Inferior parietal cortex (tissue), 1 donor: ENCODE measurements at regions not wholly inside any gene's neighbourhood (a gene's known extent, or its start where the extent isn't known, plus 50 kb on each side); places are given as distances from the start of the nearest gene placed in this dataset.
"Not testable (repeated sequence)": the region's sequence is repeated elsewhere in the genome, so short reads cannot be mapped to it uniquely, and the experiment has no call there.

ENCODE experiments used
- DNase-seq: peaks from one replicate; pipeline ENCODE4 v3.0.0-alpha.2; 2016; ENCODE audit errors: extremely low spot score

DNA sequence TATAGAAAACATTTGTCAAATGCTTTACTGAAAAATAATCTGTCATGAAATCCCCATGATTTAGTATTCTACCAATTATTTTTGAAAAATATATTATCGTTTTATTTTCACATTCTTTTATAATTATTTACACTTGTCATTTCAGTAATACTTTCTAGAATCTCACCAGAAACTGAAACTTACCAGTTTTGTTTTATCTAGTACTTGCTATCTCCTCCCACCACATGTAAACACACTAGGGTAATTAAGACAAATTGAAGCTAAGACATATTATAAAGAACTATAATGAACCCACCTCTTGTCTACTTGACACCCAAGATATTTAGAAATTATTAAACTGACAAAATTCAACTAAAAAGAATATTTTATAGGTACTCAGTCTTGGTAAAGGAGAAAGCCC is 51.5 kb upstream of the GRM3 start:
- DNase-seq: no peak

DNA sequence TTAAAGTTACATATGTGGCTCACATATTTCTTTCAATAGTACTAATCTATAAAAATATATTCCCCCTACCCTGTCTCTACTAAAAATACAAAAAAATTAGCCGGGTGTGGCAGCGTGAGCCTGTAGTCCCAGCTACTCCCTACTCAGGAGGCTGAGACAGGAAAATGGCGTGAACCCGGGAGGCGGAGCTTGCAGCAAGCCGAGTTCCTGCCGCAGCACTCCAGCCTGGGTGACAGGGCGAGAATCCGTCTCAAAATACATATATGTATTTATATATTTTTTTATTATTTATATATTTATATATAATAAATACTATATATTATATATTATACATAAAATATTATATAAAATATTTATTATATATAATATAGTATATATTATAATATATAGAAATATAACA is 69.7 kb upstream of the GRM3 start:
- no peak for DNase-seq

DNA sequence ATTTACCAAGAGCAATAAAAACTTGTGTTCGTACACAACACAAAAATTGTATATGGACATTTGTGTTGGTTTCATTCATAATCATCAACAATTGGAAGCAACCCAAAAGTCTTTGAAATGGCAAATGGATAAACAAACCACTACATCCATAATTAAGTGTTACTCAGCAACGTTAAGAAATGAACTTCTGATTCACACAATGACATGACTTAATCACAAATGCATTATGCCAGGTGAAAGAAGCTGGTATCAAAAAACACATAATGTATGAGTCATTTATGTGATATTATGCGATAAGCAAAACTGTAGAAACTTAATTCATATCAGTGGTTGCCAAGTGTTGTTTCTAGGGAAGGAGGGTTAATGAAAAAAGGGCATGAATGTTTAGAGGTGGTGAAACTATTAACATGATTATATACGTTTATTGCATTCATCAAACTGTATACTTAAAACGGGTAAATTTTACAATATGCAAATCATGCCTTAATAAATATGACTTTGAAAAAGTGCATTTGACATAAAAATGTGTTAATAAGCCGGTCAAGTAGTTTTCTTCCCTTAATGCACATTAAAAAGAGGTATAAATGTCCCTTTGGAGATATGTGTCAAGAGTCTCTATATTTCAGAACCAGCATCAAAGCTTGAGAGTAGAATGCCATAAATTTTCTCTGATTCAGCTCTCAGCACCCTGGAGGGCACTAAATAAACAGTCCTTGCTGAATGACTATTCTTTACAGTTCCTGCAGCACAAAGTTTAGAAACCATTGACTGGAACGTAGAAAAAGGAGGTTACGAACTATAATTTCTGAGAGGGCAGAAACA is 84.8 kb upstream of the GRM3 start:
- DNase-seq: no peak

DNA sequence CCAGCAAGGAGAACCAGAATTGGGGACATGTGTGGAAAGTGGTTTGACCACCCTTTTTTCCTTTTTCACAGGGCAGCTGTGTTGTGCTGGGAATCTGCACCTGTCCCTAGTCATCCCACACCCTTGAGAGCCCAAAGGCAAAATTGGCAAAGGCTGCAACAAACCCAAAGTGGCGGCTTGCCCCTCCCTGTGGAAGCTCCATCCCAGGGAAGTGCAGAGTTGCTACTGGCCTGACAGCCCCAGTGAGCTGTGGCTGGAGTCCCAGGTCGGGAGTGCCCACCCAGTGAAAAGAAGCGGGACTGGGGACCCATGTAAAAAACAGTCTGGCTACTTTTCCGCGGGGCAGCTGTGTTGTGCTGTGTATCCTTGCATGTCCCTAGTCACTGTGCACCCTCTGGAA is 109.1 kb upstream of the GRM3 start:
- DNase-seq: no peak

DNA sequence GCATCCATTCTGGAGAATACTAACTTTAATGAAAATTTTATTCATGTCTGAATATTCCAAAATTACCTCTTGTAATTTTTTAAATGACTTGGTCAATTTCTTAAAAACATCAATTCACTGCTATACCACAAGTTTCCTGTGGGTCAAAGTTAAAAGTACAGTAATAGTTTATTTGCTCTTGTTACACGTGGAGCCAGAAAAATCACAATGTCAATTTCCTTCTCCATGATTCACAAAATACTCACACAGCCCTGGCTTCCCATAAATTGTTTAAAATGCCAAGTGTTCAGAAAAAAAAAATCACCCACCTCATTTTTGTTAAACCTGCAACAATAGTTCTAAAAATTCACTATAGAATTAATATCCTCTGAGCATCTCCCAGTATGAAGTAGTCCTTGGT is 139.5 kb upstream of the GRM3 start:
- DNase-seq: no peak

DNA sequence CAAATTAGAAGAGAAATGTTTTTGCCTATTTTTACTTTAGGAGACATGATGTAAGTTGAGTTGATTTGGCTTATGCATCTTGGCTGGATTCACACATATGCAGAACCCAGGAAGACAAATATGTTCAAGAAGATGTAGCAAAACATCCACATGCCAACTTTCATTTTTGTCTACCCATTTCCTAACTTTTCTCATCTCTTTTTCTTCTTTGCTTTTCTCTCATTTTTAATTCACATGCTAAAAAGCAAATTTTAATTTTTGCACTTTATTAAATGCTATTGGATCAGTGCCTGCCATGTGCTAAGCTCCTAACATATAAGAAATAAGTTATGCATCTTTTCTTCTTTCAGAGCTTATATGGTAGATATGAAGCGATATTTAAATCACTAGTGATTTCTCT is 143.7 kb upstream of the GRM3 start:
- DNase-seq: no peak

DNA sequence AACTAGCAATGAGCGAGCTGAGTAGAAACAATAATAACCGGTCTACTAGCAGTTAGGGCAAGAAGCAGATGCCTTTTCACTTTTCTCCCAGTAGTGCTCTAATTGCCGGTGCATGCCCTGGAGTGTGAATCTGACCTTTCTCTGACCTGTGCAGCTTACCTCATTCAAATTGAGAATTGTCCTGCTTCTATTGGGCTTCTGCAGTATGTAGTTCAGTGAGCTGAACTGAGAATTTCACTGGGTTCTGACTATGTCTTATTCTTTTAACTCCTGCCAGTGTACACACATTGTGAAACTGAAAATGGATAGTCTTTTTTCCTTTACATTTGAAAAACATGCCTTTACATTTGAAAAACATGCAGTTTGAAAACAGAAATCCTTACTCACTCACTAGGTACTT is 157.9 kb upstream of the GRM3 start:
- DNase-seq: no peak

DNA sequence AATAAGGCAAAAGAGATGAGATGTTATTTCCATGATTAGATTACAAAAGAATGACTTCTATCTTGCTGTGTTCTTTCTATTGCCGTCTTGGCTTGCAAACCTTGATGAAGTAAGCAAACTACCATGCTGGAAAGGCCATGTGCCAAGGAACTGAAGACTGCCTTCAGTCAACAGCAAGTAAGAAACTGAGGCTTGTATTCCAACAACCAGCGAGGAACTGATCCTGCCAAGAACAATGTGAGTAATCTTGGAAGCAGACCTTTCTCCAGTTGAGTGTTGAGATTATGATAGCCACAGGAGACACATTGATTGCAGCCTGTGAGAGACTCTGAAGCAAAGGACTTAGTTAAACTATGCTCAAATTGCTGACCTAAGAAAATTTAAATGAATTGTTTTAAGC is 164.6 kb upstream of the GRM3 start:
- no peak for DNase-seq

DNA sequence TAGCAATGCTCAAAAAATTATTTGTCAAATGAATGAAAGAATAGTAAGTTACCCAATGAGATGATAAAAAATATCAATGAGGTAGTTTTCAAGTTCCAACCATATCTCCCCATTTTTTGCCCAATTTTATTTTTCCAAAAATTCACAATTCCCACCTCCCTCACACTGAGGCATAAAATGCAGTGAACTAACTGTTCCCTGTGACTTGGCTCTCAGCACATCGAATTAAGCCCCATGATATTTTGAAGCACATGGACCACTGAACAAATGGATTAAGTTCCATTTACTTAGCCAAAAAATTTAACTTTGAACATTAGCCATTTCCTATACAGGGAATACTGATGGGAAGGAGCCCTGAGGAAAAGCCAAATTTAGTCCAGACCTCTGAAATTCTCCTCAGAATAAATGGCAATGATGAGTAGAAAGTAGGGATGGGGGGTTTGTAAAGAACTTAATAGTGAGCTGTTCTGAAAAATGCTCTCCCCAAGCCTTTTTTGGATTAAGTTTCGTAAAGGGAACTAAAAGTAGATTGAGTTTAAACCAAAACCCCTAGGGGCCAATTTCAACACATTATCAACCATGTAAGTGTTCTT is 166.3 kb upstream of the GRM3 start:
- DNase-seq: no peak

DNA sequence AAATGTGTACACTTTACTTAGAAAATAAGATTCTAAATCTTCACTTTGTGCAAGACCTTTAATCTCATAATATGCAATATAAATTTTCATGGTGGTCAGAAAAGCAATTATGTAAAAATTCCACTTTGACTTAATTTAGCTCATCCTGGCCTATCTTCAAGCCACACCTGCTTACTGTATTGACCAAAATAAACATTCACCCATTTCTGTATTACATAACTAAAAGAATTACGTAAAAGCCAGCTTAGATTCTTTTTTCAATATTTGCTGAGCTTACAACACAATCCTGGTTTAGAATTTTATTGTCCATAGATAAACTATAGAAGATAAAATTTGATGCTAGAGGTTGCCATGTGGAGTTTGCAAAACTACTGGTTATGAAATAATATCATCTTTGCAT is 172.9 kb upstream of the GRM3 start:
- DNase-seq: no peak

DNA sequence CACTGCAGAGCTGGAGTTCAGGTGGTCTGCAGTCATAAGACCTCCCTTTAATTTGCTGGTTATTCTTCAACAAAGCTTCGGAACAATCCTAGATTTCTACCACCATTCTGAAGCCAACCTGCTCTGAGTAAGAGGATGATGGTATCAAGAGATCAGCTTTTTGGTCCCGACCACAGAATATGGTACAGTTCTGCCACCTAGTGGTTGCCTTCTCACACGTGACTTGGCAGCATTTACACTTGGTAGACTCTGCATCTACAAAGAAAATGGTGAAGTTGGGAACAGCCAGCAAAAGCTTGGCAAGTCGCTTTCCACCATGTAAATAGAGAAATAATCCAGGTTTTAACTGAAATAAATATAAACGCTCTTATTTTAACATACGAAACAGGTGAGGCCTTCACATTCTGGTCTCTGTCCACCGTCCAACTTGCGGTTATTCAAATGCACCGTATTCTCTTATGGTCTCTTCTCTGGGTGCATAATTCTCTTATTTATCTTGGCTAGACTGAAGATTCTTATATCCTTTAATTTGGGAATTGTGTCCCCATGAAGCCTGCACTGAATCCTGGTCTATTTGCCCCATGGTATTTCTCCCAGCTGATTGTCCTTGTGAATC is 173.9 kb upstream of the GRM3 start:
- peak; percentile 87 for DNase-seq

DNA sequence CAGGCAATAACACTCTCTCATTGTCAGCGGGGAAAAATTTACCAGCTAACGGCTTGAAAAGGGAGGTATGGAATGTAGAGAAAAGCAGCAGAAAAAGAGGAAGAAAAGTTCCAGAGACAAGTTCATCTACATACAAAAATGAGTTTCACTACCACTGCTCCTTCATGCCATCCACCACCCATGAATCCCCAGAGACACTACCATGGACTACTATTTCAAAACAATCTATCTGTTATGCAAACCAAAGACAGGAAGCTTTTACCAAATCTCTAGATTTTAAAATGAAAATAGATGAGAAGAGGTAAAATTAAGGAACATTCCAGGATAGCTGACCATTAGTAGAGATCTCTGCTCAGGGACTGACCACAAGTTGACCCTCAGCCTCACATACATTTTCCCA is 189.0 kb upstream of the GRM3 start:
- DNase-seq: no peak

DNA sequence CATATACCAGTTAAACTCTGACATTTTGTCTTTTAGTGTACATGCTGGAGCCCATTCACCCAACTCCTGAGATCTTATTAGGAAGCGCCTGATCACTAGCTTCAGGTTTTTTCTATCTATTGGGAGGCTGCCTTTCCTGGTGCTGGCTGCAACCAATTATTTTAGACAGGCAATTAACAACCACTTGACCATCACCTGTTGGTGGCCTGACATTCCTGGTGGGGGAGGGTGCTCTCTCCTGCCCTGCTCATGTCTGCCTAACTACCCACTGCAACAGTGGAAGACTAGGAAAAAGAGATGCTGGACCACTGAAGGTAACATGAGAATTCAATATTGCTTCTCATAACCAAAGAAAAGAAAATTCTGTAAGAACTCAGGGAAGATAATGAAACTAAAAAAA is 190.3 kb upstream of the GRM3 start:
- no peak for DNase-seq

DNA sequence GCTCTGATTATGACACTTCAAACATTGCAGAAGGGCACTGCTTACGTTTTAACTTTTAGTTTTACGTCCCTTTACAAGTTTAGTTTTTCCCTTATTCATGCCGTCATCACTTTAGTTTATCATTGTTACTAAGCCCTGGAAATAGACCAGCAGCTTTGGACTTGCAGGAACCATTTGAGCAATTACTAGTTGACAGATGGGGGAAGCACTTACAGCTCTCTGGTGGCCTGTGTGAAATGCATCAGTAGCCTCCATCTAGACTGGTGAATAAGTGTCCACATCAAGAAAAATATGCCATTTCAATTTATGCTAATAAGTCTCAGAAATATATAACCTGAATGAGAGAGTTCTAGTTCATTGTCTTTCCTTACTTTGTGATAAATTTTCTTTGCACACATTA is 194.9 kb upstream of the GRM3 start:
- DNase-seq: no peak

DNA sequence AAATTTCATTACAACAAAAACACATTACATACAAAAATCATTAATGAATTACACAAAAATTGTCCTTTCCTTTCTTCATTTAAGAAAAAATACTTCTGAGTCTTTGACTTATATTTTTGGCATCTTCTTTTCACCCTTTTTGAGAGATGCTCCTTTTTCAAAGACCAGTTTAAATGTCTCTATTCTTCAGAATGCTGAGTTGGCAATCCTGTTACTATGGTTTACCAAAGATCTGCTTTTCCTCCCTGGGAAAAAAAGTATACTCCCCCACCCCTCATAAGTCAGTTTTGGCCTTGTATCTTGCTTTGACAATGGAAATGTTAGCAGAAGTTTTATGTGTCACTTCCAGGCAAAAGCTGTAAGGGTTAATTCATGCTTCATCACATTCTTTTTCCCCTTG is 198.4 kb upstream of the GRM3 start:
- no peak for DNase-seq

DNA sequence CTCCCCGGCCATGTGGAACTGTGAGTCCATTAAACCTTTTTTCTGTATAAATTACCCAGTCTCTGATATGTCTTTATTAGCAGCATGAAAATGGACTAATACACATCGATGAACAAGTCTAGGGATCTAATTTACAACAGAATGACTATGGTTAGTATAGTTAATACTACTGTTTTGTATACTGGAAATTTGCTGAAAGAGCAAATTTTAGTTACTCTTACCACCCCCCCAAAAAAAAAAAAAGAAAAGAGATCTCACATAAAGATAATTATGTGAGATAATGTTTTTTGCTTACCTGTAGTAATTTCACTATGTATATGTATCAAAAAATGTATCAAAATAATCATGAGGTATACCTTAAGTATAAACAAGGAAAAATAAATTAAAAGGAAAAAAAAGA is 199.5 kb upstream of the GRM3 start:
- DNase-seq: no peak

DNA sequence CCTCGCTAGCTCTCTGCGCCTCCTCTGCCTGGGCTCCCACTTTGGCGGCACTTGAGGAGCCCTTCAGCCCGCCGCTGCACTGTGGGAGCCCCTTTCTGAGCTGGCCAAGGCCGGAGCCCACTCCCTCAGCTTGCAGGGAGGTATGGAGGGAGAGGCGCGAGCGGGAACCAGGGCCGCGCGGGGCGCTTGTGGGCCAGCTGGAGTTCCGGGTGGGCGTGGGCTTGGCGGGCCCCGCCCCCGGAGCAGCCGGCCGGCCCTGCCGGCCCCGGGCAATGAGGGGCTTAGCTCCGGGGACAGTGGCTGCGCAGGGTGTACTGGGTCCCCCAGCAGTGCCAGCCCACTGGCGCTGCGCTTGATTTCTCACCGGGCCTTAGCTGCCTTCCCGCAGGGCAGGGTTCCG is 203.3 kb upstream of the GRM3 start:
- not testable (repeated sequence) for DNase-seq

DNA sequence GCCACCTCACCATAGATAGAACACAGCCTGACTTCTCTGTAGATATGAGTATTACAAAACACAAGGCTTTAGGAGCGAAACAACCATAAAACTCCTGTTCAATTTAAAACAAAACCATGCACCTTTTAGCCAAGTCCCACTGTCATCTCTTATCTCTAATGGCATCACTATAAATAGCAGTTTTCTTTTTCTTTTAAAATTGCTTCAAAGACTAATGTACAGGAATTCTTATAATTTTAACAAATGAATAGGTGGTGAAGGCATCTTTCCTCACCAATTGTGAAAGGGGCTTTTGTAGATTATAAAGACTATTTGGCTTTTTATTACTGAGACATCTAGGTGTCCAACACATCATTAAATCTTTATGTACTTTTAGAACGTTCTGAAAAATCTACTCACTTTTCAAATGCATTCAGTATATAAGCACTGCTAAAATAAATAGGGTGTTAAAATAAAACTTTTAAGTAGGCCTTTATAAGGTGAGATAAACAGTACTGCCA is 205.7 kb upstream of the GRM3 start:
- DNase-seq: no peak

DNA sequence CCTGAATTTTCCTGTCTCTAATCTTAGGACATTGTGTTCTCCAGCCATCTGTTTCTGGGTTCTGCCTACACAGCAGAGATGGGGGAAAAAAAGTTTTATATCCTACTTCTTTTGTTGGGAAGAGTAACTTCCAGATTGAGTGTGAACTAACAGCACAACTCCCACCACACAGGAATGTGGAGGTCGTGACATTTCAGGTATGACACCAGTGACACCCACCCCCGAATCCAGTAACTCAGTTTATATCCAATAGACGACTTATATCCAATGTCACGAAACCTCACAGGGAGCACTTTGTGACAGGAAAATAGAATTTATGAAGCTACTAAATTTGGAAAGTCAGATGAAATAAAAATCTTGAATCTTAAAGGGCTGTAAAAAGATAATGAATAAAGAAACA is 211.9 kb upstream of the GRM3 start:
- no peak for DNase-seq

DNA sequence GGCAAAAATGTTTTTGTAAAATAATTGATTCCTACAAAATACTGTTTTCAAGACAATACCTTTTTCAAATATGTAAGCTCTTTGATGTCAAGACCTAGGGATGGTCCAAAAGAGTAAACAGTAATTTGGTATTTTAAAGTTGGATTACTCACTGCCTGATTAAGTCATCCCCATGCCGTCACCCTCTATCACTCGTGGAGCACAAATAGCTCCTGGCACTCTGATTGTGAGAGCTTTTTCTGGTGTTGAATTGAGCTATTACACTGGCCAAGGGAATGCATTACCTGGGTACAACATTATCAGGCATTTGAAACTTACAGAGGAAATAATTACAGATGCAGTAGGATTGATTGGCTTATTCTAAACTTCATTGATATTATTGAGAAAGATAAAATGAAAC is 231.9 kb upstream of the GRM3 start:
- DNase-seq: no peak

DNA sequence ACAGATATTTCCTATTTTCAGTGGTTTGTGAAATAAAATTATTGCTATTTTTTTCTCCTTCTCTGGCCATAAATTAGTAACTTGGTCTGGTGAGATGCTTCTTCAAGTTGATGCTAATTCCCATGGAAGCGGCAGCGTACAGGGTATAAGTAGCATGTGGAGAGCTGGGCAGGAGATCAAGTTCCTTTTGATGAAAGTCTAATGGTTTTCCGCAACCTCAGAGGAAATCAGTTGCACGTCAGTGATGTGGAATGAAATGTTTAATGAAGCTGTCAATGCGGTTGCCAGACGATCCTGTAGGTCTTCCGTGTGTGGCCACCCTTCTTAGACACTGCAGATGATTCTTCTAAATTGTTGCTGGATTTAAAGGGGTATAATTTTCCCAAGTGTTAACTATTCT is 236.4 kb upstream of the GRM3 start:
- peak; percentile 4 for DNase-seq

DNA sequence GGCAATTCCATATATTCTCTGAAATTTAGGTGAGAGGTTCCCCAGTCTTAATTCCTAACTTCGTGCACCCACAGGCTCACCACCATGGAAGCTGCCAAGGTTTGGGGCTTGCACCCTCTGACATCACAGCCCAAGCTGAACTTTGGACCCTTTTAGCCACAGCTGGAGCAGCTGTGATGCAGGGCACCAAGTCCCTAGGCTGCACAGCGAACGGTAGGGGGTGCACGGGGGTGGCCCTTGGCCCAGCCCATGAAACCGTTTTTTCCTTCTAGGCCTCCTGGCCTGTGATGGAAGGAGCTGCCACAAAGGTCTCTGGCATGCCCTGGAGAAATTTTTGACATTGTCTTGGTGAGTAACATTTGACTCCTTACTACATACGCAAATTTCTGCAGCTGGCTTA is 251.9 kb upstream of the GRM3 start:
- DNase-seq: no peak

DNA sequence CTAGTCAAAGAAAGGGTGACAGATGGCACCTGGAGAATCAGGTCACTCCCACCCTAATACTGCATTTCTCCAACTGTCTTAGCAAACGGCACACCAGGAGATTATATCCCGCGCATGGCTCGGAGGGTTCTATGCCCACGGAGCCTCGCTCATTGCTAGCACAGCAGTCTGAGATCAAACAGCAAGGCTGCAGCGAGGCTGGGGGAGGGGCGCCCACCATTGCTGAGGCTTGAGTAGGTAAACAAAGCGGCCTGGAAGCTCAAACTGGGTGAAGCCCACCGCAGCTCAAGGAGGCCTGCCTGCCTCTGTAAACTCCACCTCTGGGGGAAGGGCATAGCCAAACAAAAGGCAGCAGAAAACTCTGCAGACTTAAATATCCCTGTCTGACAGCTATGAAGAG is 268.1 kb upstream of the GRM3 start:
- not testable (repeated sequence) for DNase-seq
